A673 (cell line): ENCODE measurements at regions not wholly inside any gene's neighbourhood (a gene's known extent, or its start where the extent isn't known, plus 50 kb on each side); places are given as distances from the start of the nearest gene placed in this dataset.

ENCODE experiments used
- BruUV-seq: library from RNA; stranded (reverse); fragments of 400-500 nt; replicated peaks from 2 replicates; lab custom pipeline; 2021; lab: Mats Ljungman, UMichigan
- CTCF ChIA-PET: fragments of 300-600 bp; sonication (Branson Sonifier 250); formaldehyde crosslinking; loops from one replicate; lab custom pipeline; 2022; ENCODE audit warnings: antibody characterized with exemption; lab: Charles Lee
- POLR2A ChIA-PET: fragments of 300-600 bp; sonication (Branson Sonifier 250); formaldehyde crosslinking; loops from one replicate; lab custom pipeline; 2022; ENCODE audit warnings: antibody characterized with exemption; ENCODE audit not compliant: low non-redundant PET; lab: Charles Lee
- DNase-seq: peaks from one replicate; pipeline ENCODE4 v3.0.0-alpha.2; 2015; ENCODE audit warnings: low spot score
- H3K27ac ChIP-seq: fragments of 200-600 bp; sonication (generic); 2 replicates; pipeline ENCODE4 v1.5.1; 2016; ENCODE audit warnings: mixed run types, low read depth, mild to moderate bottlenecking, mixed read lengths, antibody characterized with exemption, low read length; ENCODE audit not compliant: poor library complexity, severe bottlenecking
- H3K27me3 ChIP-seq: fragments of 200-600 bp; sonication (generic); replicated peaks from 2 replicates; pipeline ENCODE4 v1.6.1; 2017; ENCODE audit warnings: mixed run types, low read depth, mild to moderate bottlenecking, mixed read lengths, antibody characterized with exemption, low read length; ENCODE audit not compliant: insufficient read depth, poor library complexity
- H3K36me3 ChIP-seq: fragments of 200-600 bp; sonication (generic); 2 replicates; pipeline ENCODE4 v1.6.1; 2016; ENCODE audit warnings: mixed run types, mild to moderate bottlenecking, mixed read lengths, antibody characterized with exemption, low read length; ENCODE audit not compliant: insufficient read depth, poor library complexity, severe bottlenecking
- H3K4me1 ChIP-seq: fragments of 200-600 bp; sonication (generic); 2 replicates; pipeline ENCODE4 v1.6.1; 2017; ENCODE audit warnings: mixed run types, mild to moderate bottlenecking, mixed read lengths, antibody characterized with exemption, low read length; ENCODE audit not compliant: insufficient read depth, poor library complexity, severe bottlenecking
- H3K4me3 ChIP-seq: fragments of 200-600 bp; sonication (generic); 2 replicates; pipeline ENCODE4 v1.5.1; 2016; ENCODE audit warnings: low read depth, mixed run types, mild to moderate bottlenecking, mixed read lengths, low read length; ENCODE audit not compliant: poor library complexity, severe bottlenecking
- H3K9me3 ChIP-seq: fragments of 200-600 bp; sonication (generic); 2 replicates; pipeline ENCODE4 v1.6.1; 2016; ENCODE audit warnings: mixed run types, low read depth, mild to moderate bottlenecking, mixed read lengths, antibody characterized with exemption, low read length; ENCODE audit not compliant: poor library complexity, severe bottlenecking
- EZH2 ChIP-seq: fragments of 200-600 bp; sonication (generic); IDR thresholded peaks from 2 replicates; pipeline ENCODE4 v1.6.1; 2017; ENCODE audit warnings: borderline replicate concordance, low read depth, mild to moderate bottlenecking, mixed read lengths, antibody characterized with exemption, low read length; ENCODE audit not compliant: poor library complexity, severe bottlenecking
- intact Hi-C: fragments of 100-400 bp; cut with micrococcal nuclease; formaldehyde crosslinking; loops from one replicate; pipeline ENCODE4 v1.10.0; 2022; ENCODE audit not compliant: unreplicated experiment
- TF ChIP-seq, protein P1 (sequence below): fragments of 300-800, 200-600 bp; sonication (generic); conservative IDR thresholded peaks from 2 replicates; pipeline ENCODE4 v1.5.1; 2017; ENCODE audit warnings: low read depth, mild to moderate bottlenecking, antibody characterized with exemption, low read length, moderate library complexity, mixed read lengths

- no TSS peak for BruUV-seq
- no peak overlapping the region for H3K27ac ChIP-seq
- POLR2A ChIA-PET, result no interaction called here
- no peak overlapping the region for H3K4me3 ChIP-seq
- no peaks in the 10 kb centered on the region for H3K36me3 ChIP-seq
- H3K4me1 ChIP-seq, result no peaks in the 10 kb centered on the region
- H3K9me3 ChIP-seq, result peaks cover 5% of the 10 kb centered on the region
- intact Hi-C loops, result no loop called here
- H3K27me3 ChIP-seq, result peaks cover 2% of the 10 kb centered on the region
- CTCF ChIA-PET, result no interaction called here
- DNase-seq, result no peak
- TF ChIP-seq EZH2, result no peak
- TF ChIP-seq, protein P1, sequence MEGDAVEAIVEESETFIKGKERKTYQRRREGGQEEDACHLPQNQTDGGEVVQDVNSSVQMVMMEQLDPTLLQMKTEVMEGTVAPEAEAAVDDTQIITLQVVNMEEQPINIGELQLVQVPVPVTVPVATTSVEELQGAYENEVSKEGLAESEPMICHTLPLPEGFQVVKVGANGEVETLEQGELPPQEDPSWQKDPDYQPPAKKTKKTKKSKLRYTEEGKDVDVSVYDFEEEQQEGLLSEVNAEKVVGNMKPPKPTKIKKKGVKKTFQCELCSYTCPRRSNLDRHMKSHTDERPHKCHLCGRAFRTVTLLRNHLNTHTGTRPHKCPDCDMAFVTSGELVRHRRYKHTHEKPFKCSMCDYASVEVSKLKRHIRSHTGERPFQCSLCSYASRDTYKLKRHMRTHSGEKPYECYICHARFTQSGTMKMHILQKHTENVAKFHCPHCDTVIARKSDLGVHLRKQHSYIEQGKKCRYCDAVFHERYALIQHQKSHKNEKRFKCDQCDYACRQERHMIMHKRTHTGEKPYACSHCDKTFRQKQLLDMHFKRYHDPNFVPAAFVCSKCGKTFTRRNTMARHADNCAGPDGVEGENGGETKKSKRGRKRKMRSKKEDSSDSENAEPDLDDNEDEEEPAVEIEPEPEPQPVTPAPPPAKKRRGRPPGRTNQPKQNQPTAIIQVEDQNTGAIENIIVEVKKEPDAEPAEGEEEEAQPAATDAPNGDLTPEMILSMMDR, result no peak
Observed at GRCh38 chr15:98483575-98484130, 164.7 kb upstream of the IGF1R start.

DNA sequence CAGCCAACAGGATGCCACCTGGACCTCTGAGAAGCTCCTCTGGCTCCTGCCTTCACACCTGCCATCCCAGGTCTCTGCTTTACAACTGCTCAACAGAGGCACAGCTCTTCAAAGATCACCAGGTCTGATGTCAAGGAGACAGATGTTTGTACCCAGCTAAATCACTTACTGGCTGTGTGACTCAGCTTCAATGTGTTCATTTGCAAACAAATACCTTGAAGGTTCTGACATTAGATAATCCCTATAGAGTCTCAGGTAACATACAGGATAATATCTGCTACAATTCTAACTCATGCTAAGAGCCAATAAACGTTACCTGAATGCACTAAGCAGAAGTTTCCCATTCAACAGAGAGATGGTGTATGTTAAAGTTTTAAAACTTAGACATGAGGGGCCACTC is 163.4 kb upstream of the IGF1R start:
- no peak overlapping the region for H3K4me3 ChIP-seq
- BruUV-seq, result no TSS peak
- H3K27ac ChIP-seq, result no peak overlapping the region
- POLR2A ChIA-PET, result no interaction called here
- H3K27me3 ChIP-seq, result peaks cover 2% of the 10 kb centered on the region
- intact Hi-C loops, result no loop called here
- DNase-seq, result no peak
- H3K4me1 ChIP-seq, result no peaks in the 10 kb centered on the region
- CTCF ChIA-PET, result no interaction called here
- TF ChIP-seq, protein P1, result no peak
- no peak for TF ChIP-seq EZH2
- no peaks in the 10 kb centered on the region for H3K36me3 ChIP-seq
- H3K9me3 ChIP-seq, result peaks cover 5% of the 10 kb centered on the region

DNA sequence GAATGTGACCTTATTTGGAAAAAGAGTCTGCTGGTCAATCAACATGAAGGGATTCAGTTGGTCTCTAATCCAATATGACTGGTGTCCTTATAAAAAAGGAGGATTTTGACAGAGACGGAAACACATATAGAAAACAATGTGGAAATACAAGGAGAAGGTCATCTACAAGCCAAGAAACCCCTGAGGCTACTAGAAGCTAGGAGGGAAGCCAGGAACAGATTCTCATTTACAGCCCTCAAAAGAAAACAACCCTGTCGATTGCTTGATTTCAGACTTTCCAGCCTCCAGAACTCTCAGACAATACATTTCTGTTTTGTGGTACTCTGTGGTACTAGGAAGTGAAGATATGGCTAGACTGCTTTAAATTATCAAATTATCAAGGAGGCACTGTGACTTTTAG is 162.9 kb upstream of the IGF1R start:
- intact Hi-C loops, result no loop called here
- DNase-seq, result no peak
- TF ChIP-seq EZH2, result no peak
- no peak overlapping the region for H3K27ac ChIP-seq
- peaks cover 2% of the 10 kb centered on the region for H3K27me3 ChIP-seq
- no peaks in the 10 kb centered on the region for H3K36me3 ChIP-seq
- H3K9me3 ChIP-seq, result peaks cover 5% of the 10 kb centered on the region
- no TSS peak for BruUV-seq
- CTCF ChIA-PET, result no interaction called here
- POLR2A ChIA-PET, result no interaction called here
- no peak overlapping the region for H3K4me3 ChIP-seq
- no peaks in the 10 kb centered on the region for H3K4me1 ChIP-seq

GRCh38 chr15:98493966-98494511 is 154.3 kb upstream of the IGF1R start:
- no peaks in the 10 kb centered on the region for H3K4me1 ChIP-seq
- ChIA-PET POLR2A (no interaction called here), CTCF (no interaction called here)
- intact Hi-C loops, result no loop called here
- no peaks in the 10 kb centered on the region for H3K9me3 ChIP-seq
- H3K27ac ChIP-seq, result no peak overlapping the region
- no peak for DNase-seq
- BruUV-seq, result no TSS peak
- TF ChIP-seq, protein P1, result no peak
- TF ChIP-seq EZH2, result no peak
- H3K27me3 ChIP-seq, result no peaks in the 10 kb centered on the region
- no peak overlapping the region for H3K4me3 ChIP-seq
- H3K36me3 ChIP-seq, result no peaks in the 10 kb centered on the region
